Trophoblast cell (in vitro differentiated cells and primary cell): ENCODE measurements at regions not wholly inside any gene's neighbourhood (a gene's known extent, or its start where the extent isn't known, plus 50 kb on each side); places are given as distances from the start of the nearest gene placed in this dataset.

Experiments used
- DNase-seq, 2 donors: peaks; one replicate each; pipeline ENCODE4 v3.0.0-alpha.2; 2016
- H2AFZ ChIP-seq: 2 replicates; pipeline ENCODE4 v1.6.1; 2013; ENCODE audit warnings: low read length, moderate library complexity, mild to moderate bottlenecking; ENCODE audit not compliant: insufficient read depth, poor library complexity
- H2AK5ac ChIP-seq: 2 replicates; pipeline ENCODE4 v1.6.1; 2013; ENCODE audit warnings: mild to moderate bottlenecking, low read length
- H2BK120ac ChIP-seq: 2 replicates; pipeline ENCODE4 v1.6.1; 2013; ENCODE audit warnings: low read length, mild to moderate bottlenecking, moderate library complexity; ENCODE audit not compliant: insufficient read depth, poor library complexity
- H2BK12ac ChIP-seq: 2 replicates; pipeline ENCODE4 v1.6.1; 2013; ENCODE audit warnings: mild to moderate bottlenecking, low read length, moderate library complexity
- H2BK5ac ChIP-seq: 2 replicates; pipeline ENCODE4 v1.6.1; 2013; ENCODE audit warnings: low read length, low read depth, moderate library complexity, mild to moderate bottlenecking; ENCODE audit not compliant: poor library complexity
- H3K14ac ChIP-seq: 2 replicates; pipeline ENCODE4 v1.6.1; 2013; ENCODE audit warnings: mild to moderate bottlenecking, low read length
- H3K18ac ChIP-seq: 2 replicates; pipeline ENCODE4 v1.6.1; 2013; ENCODE audit warnings: mild to moderate bottlenecking, low read length
- H3K23ac ChIP-seq: 2 replicates; pipeline ENCODE4 v1.6.1; 2013; ENCODE audit warnings: low read length
- H3K27ac ChIP-seq: 2 replicates; pipeline ENCODE4 v1.5.1; 2013; ENCODE audit warnings: low read depth, mild to moderate bottlenecking, inconsistent platforms, low read length, moderate library complexity
- H3K27me3 ChIP-seq: 2 replicates; pipeline ENCODE4 v1.6.1; 2013; ENCODE audit warnings: inconsistent platforms, mild to moderate bottlenecking, low read length, moderate library complexity; ENCODE audit not compliant: insufficient read depth
- H3K36me3 ChIP-seq, 2 experiments: 1 replicate in 1 of 2; 2 replicates in 1 of 2; pipeline ENCODE4 v1.6.1; 2013; ENCODE audit warnings: low read length in 2 of 2, mild to moderate bottlenecking in 2 of 2, moderate library complexity in 1 of 2; ENCODE audit not compliant: insufficient read depth in 2 of 2, control insufficient read depth in 1 of 2
- H3K4ac ChIP-seq: 2 replicates; pipeline ENCODE4 v1.6.1; 2013; ENCODE audit warnings: low read depth, mild to moderate bottlenecking, low read length, moderate library complexity
- H3K4me1 ChIP-seq, 2 experiments: 1 replicate in 1 of 2; 2 replicates in 1 of 2; pipeline ENCODE4 v1.6.1; 2013; ENCODE audit warnings: low read length in 2 of 2, mild to moderate bottlenecking in 2 of 2, moderate library complexity in 1 of 2; ENCODE audit not compliant: insufficient read depth in 2 of 2, control insufficient read depth in 1 of 2
- H3K4me2 ChIP-seq: 2 replicates; pipeline ENCODE4 v1.6.1; 2013; ENCODE audit warnings: inconsistent platforms, mild to moderate bottlenecking, low read length, moderate library complexity
- H3K4me3 ChIP-seq: 2 replicates; pipeline ENCODE4 v1.5.1; 2013; ENCODE audit warnings: mild to moderate bottlenecking, low read depth, low read length, inconsistent platforms
- H3K79me1 ChIP-seq: one replicate; pipeline ENCODE4 v1.6.1; 2013; ENCODE audit warnings: low read length
- H3K79me2 ChIP-seq: 2 replicates; pipeline ENCODE4 v1.6.1; 2013; ENCODE audit warnings: low read length, mild to moderate bottlenecking; ENCODE audit not compliant: control insufficient read depth, insufficient read depth, poor library complexity
- H3K9ac ChIP-seq: 2 replicates; pipeline ENCODE4 v1.6.1; 2013; ENCODE audit warnings: mild to moderate bottlenecking, low read length
- H3K9me3 ChIP-seq: 2 replicates; pipeline ENCODE4 v1.6.1; 2013; ENCODE audit warnings: low read depth, mild to moderate bottlenecking, control low read depth, inconsistent platforms, low read length; ENCODE audit not compliant: insufficient read depth
- H4K12ac ChIP-seq: 2 replicates; pipeline ENCODE4 v1.6.1; 2013; ENCODE audit warnings: low read depth, mild to moderate bottlenecking, low read length, moderate library complexity
- H4K8ac ChIP-seq: 2 replicates; pipeline ENCODE4 v1.6.1; 2013; ENCODE audit warnings: low read depth, mild to moderate bottlenecking, low read length, moderate library complexity
- H4K91ac ChIP-seq: one replicate; pipeline ENCODE4 v1.6.1; 2013; ENCODE audit warnings: low read depth, mild to moderate bottlenecking, low read length, moderate library complexity
- WGBS: extraction: QIAGEN DNeasy Blood & Tissue Kit; methylation state at CpG from one replicate; pipeline ENCODE4 v1.1.7; 2013; ENCODE audit warnings: missing lambda C conversion rate; ENCODE audit not compliant: insufficient read length, insufficient coverage; ENCODE audit errors: extremely low coverage; 5-methylcytosine and 5-hydroxymethylcytosine counted together

- H3K27me3 ChIP-seq: no peaks in the 10 kb centered on the region
- H2AK5ac ChIP-seq: no peak overlapping the region
- H2AFZ ChIP-seq: no peak overlapping the region
- H3K9ac ChIP-seq: no peak overlapping the region
- no peak overlapping the region for H3K18ac ChIP-seq
- no peaks in the 10 kb centered on the region for H3K36me3 ChIP-seq
- no peak overlapping the region for H3K14ac ChIP-seq
- no peak overlapping the region for H4K91ac ChIP-seq
- H3K79me1 ChIP-seq: no peaks in the 10 kb centered on the region
- no peak overlapping the region for H3K4me3 ChIP-seq
- no CpG with 5 or more reads among the region's 6 CpGs for WGBS
- H4K12ac ChIP-seq: no peak overlapping the region
- no peaks in the 10 kb centered on the region for H3K4me1 ChIP-seq
- DNase-seq: no peak
- no peak overlapping the region for H3K4me2 ChIP-seq
- H2BK5ac ChIP-seq: no peak overlapping the region
- no peak overlapping the region for H3K27ac ChIP-seq
- no peak overlapping the region for H2BK12ac ChIP-seq
- H4K8ac ChIP-seq: no peak overlapping the region
- H3K23ac ChIP-seq: no peak overlapping the region
- H2BK120ac ChIP-seq: no peak overlapping the region
- no peak overlapping the region for H3K4ac ChIP-seq
- no peaks in the 10 kb centered on the region for H3K9me3 ChIP-seq
- H3K79me2 ChIP-seq: no peaks in the 10 kb centered on the region
Observed at GRCh38 chr12:114302606-114303315, 103.2 kb downstream of the TBX5 start.

- Histone ChIP-seq H2BK12ac (no peak overlapping the region), H3K27me3 (no peaks in the 10 kb centered on the region), H3K79me1 (no peaks in the 10 kb centered on the region), H3K14ac (no peak overlapping the region), H3K9ac (no peak overlapping the region), H3K27ac (no peak overlapping the region), H2BK5ac (no peak overlapping the region), H3K36me3 (no peaks in the 10 kb centered on the region), H4K12ac (no peak overlapping the region), H3K4me3 (no peak overlapping the region), H3K4me2 (no peak overlapping the region), H2BK120ac (no peak overlapping the region), H2AK5ac (no peak overlapping the region), H2AFZ (no peak overlapping the region), H4K8ac (no peak overlapping the region), H3K4me1 (no peaks in the 10 kb centered on the region), H3K79me2 (no peaks in the 10 kb centered on the region), H3K9me3 (no peaks in the 10 kb centered on the region), H4K91ac (no peak overlapping the region), H3K18ac (no peak overlapping the region), H3K4ac (no peak overlapping the region), H3K23ac (no peak overlapping the region)
- no CpG with 5 or more reads among the region's 8 CpGs for WGBS
- no peak for DNase-seq
Observed at GRCh38 chr12:114302117-114302516, 103.8 kb downstream of the TBX5 start.

- Histone ChIP-seq H2AK5ac (no peak overlapping the region), H3K18ac (no peak overlapping the region), H3K36me3 (no peaks in the 10 kb centered on the region), H3K27me3 (no peaks in the 10 kb centered on the region), H2BK5ac (no peak overlapping the region), H2BK120ac (no peak overlapping the region), H3K4me2 (no peak overlapping the region), H3K27ac (no peak overlapping the region), H3K23ac (no peak overlapping the region), H2AFZ (no peak overlapping the region), H3K14ac (no peak overlapping the region), H3K79me1 (no peaks in the 10 kb centered on the region), H3K9ac (no peak overlapping the region), H4K91ac (no peak overlapping the region), H3K9me3 (peaks cover 2% of the 10 kb centered on the region), H3K4me1 (no peaks in the 10 kb centered on the region), H2BK12ac (no peak overlapping the region), H3K4ac (no peak overlapping the region), H4K12ac (no peak overlapping the region), H3K79me2 (no peaks in the 10 kb centered on the region), H3K4me3 (no peak overlapping the region), H4K8ac (no peak overlapping the region)
- no CpG with 5 or more reads among the region's 3 CpGs for WGBS
- no peak for DNase-seq
Observed at GRCh38 chr12:114294303-114294685, 111.7 kb downstream of the TBX5 start.

- H3K27me3 ChIP-seq: no peaks in the 10 kb centered on the region
- no peak overlapping the region for H4K8ac ChIP-seq
- H3K18ac ChIP-seq: no peak overlapping the region
- no peak overlapping the region for H3K4me3 ChIP-seq
- no peaks in the 10 kb centered on the region for H3K79me2 ChIP-seq
- no peak overlapping the region for H2AK5ac ChIP-seq
- H2BK120ac ChIP-seq: no peak overlapping the region
- H4K91ac ChIP-seq: no peak overlapping the region
- H3K4ac ChIP-seq: no peak overlapping the region
- no peak overlapping the region for H2BK12ac ChIP-seq
- no peak overlapping the region for H3K14ac ChIP-seq
- no peak overlapping the region for H3K23ac ChIP-seq
- H3K4me2 ChIP-seq: no peak overlapping the region
- no CpG with 5 or more reads among the region's 2 CpGs for WGBS
- H2BK5ac ChIP-seq: no peak overlapping the region
- H3K4me1 ChIP-seq: no peaks in the 10 kb centered on the region
- no peaks in the 10 kb centered on the region for H3K79me1 ChIP-seq
- no peak for DNase-seq
- no peak overlapping the region for H3K9ac ChIP-seq
- H3K9me3 ChIP-seq: peaks cover 2% of the 10 kb centered on the region
- H3K36me3 ChIP-seq: no peaks in the 10 kb centered on the region
- H4K12ac ChIP-seq: no peak overlapping the region
- H3K27ac ChIP-seq: no peak overlapping the region
- H2AFZ ChIP-seq: no peak overlapping the region
Observed at GRCh38 chr12:114293571-114294302, 112.2 kb downstream of the TBX5 start.
